SK-N-SH treated with all-trans-retinoic acid at 6 μM for 48 hours (cell line): ENCODE measurements at regions not wholly inside any gene's neighbourhood (a gene's known extent, or its start where the extent isn't known, plus 50 kb on each side); places are given as distances from the start of the nearest gene placed in this dataset.

Experiments used
- ATAC-seq: fragments of 200-7000 bp; cut with Tn5 transposase; 3 replicates; pipeline ENCODE4 v1.9.1; 2020; ENCODE audit warnings: mild to moderate bottlenecking, moderate library complexity
- ARNTL ChIP-seq: fragments of 450-650 bp; formaldehyde crosslinking; IDR thresholded peaks from 2 replicates; pipeline ENCODE4 v1.5.0; 2020; ENCODE audit warnings: low read depth, mild to moderate bottlenecking, moderate library complexity, borderline replicate concordance
- BACH2 ChIP-seq: fragments of 250-450 bp; sonication (Bioruptor Pico); IDR thresholded peaks from 2 replicates; pipeline ENCODE4 v1.9.0; 2021; ENCODE audit warnings: mild to moderate bottlenecking, borderline replicate concordance
- CREB5 ChIP-seq: fragments of 250-450 bp; sonication (Bioruptor Pico); IDR thresholded peaks from 2 replicates; pipeline ENCODE4 v1.5.1; 2020; ENCODE audit warnings: low read depth, mild to moderate bottlenecking, moderate library complexity
- CSDC2 ChIP-seq: fragments of 250-450 bp; sonication (Bioruptor Pico); IDR thresholded peaks from 2 replicates; pipeline ENCODE4 v1.5.0; 2020; ENCODE audit warnings: mild to moderate bottlenecking, moderate library complexity
- CSRNP3 ChIP-seq: fragments of 250-450 bp; sonication (Bioruptor Pico); IDR thresholded peaks from 2 replicates; pipeline ENCODE4 v1.5.1; 2021; ENCODE audit warnings: mild to moderate bottlenecking, moderate library complexity
- ESRRG ChIP-seq: fragments of 250-450 bp; sonication (Bioruptor Pico); IDR thresholded peaks from 2 replicates; pipeline ENCODE4 v1.6.1; 2021; ENCODE audit warnings: mild to moderate bottlenecking
- GLIS3 ChIP-seq: fragments of 250-450 bp; sonication (Bioruptor Pico); IDR thresholded peaks from 2 replicates; pipeline ENCODE4 v1.5.0; 2020; ENCODE audit warnings: mild to moderate bottlenecking, moderate library complexity
- ISL1 ChIP-seq: fragments of 250-450 bp; sonication (Bioruptor Pico); IDR thresholded peaks from 2 replicates; pipeline ENCODE4 v2.1.2; 2022; ENCODE audit warnings: mild to moderate bottlenecking, moderate library complexity
- OSR1 ChIP-seq: fragments of 250-450 bp; sonication (Bioruptor Pico); IDR thresholded peaks from 2 replicates; pipeline ENCODE4 v1.8.0; 2022; ENCODE audit warnings: moderate library complexity, mild to moderate bottlenecking, inconsistent platforms
- PATZ1 ChIP-seq: fragments of 250-450 bp; sonication (Bioruptor Pico); IDR thresholded peaks from 2 replicates; pipeline ENCODE4 v1.8.0; 2020; ENCODE audit warnings: mild to moderate bottlenecking, moderate library complexity, borderline replicate concordance
- POU6F1 ChIP-seq: fragments of 250-450 bp; sonication (Bioruptor Pico); IDR thresholded peaks from 2 replicates; pipeline ENCODE4 v1.8.0; 2021; ENCODE audit warnings: low read depth, mild to moderate bottlenecking, moderate library complexity, borderline replicate concordance
- PPARA ChIP-seq: fragments of 250-450 bp; sonication (Bioruptor Pico); IDR thresholded peaks from 2 replicates; pipeline ENCODE4 v1.5.0; 2020; ENCODE audit warnings: mild to moderate bottlenecking, borderline replicate concordance
- RARB ChIP-seq: fragments of 250-450 bp; sonication (Bioruptor Pico); IDR thresholded peaks from 2 replicates; pipeline ENCODE4 v1.8.0; 2021; ENCODE audit warnings: mild to moderate bottlenecking, moderate library complexity
- SNAI2 ChIP-seq: fragments of 250-450 bp; sonication (Bioruptor Pico); IDR thresholded peaks from 2 replicates; pipeline ENCODE4 v1.5.0; 2020; ENCODE audit warnings: mild to moderate bottlenecking, moderate library complexity
- TCF4 ChIP-seq: fragments of 250-450 bp; sonication (Bioruptor Pico); IDR thresholded peaks from 2 replicates; pipeline ENCODE4 v1.8.0; 2021; ENCODE audit warnings: mild to moderate bottlenecking, moderate library complexity, borderline replicate concordance
- TOX ChIP-seq: fragments of 250-450 bp; sonication (Bioruptor Pico); IDR thresholded peaks from 2 replicates; pipeline ENCODE4 v1.8.0; 2021; ENCODE audit warnings: mild to moderate bottlenecking, moderate library complexity, borderline replicate concordance
- ZC3H10 ChIP-seq: fragments of 250-450 bp; sonication (Bioruptor Pico); IDR thresholded peaks from 2 replicates; pipeline ENCODE4 v1.5.1; 2021; ENCODE audit warnings: mild to moderate bottlenecking, moderate library complexity
- ZFP3 ChIP-seq: fragments of 250-450 bp; sonication (Bioruptor Pico); IDR thresholded peaks from 2 replicates; pipeline ENCODE4 v1.5.0; 2020; ENCODE audit warnings: mild to moderate bottlenecking, moderate library complexity
- ZFP30 ChIP-seq: fragments of 450-650 bp; formaldehyde crosslinking; IDR thresholded peaks from 2 replicates; pipeline ENCODE4 v1.5.0; 2022; ENCODE audit warnings: mild to moderate bottlenecking, moderate library complexity
- ZNF70 ChIP-seq: fragments of 450-650 bp; formaldehyde crosslinking; IDR thresholded peaks from 2 replicates; pipeline ENCODE4 v1.5.0; 2020; ENCODE audit warnings: mild to moderate bottlenecking, moderate library complexity
- ZNF8 ChIP-seq: fragments of 450-650 bp; formaldehyde crosslinking; IDR thresholded peaks from 2 replicates; pipeline ENCODE4 v1.5.0; 2020; ENCODE audit warnings: mild to moderate bottlenecking, moderate library complexity

GRCh38 chr4:27595571-27596360, 735.1 kb downstream of the STIM2 start:
- TF ChIP-seq POU6F1: no peak
- no peak for TF ChIP-seq GLIS3 (CRISPR knock-in tag)
- no peak for TF ChIP-seq SNAI2 (CRISPR knock-in tag)
- TF ChIP-seq ESRRG (CRISPR knock-in tag): no peak
- no peak for TF ChIP-seq ISL1 (CRISPR knock-in tag)
- no peak for TF ChIP-seq CREB5 (CRISPR knock-in tag)
- TF ChIP-seq ARNTL: no peak
- TF ChIP-seq ZNF70: no peak
- no peak for ATAC-seq

- TF ChIP-seq BACH2 (CRISPR knock-in tag) (no peak), PATZ1 (CRISPR knock-in tag) (no peak), CREB5 (CRISPR knock-in tag) (no peak), CSDC2 (no peak), OSR1 (CRISPR knock-in tag) (no peak), ZNF70 (no peak), RARB (CRISPR knock-in tag) (no peak), ZC3H10 (CRISPR knock-in tag) (no peak), ISL1 (CRISPR knock-in tag) (no peak), SNAI2 (CRISPR knock-in tag) (no peak), GLIS3 (CRISPR knock-in tag) (no peak), ZFP30 (CRISPR knock-in tag) (no peak), ZFP3 (CRISPR knock-in tag) (no peak), ZNF8 (CRISPR knock-in tag) (no peak)
- ATAC-seq: no peak
These were observed 741.5 kb downstream of the STIM2 start for GRCh38 chr4:27602172-27602571.

- ATAC-seq: no peak
These were observed 744.1 kb downstream of the STIM2 start for GRCh38 chr4:27604692-27605091.

More at GRCh38 chr4:27604692-27605091, 744.1 kb downstream of the STIM2 start:
- TF ChIP-seq ZFP3 (CRISPR knock-in tag) (no peak), CSRNP3 (no peak), OSR1 (CRISPR knock-in tag) (no peak), RARB (CRISPR knock-in tag) (no peak), ISL1 (CRISPR knock-in tag) (no peak), ZNF70 (no peak), ARNTL (no peak), ZFP30 (CRISPR knock-in tag) (no peak), GLIS3 (CRISPR knock-in tag) (no peak), CREB5 (CRISPR knock-in tag) (no peak), TOX (no peak), TCF4 (CRISPR knock-in tag) (no peak), ZNF8 (CRISPR knock-in tag) (no peak), PATZ1 (CRISPR knock-in tag) (no peak), ZC3H10 (CRISPR knock-in tag) (no peak), PPARA (CRISPR knock-in tag) (no peak), POU6F1 (no peak)
